Glomerular visceral epithelial cell (primary cell): ENCODE measurements at regions not wholly inside any gene's neighbourhood (a gene's known extent, or its start where the extent isn't known, plus 50 kb on each side); places are given as distances from the start of the nearest gene placed in this dataset.

Source experiments
- DNase-seq: peaks from one replicate; pipeline ENCODE4 v3.0.0-alpha.2; 2016; ENCODE audit errors: extremely low spot score

DNA sequence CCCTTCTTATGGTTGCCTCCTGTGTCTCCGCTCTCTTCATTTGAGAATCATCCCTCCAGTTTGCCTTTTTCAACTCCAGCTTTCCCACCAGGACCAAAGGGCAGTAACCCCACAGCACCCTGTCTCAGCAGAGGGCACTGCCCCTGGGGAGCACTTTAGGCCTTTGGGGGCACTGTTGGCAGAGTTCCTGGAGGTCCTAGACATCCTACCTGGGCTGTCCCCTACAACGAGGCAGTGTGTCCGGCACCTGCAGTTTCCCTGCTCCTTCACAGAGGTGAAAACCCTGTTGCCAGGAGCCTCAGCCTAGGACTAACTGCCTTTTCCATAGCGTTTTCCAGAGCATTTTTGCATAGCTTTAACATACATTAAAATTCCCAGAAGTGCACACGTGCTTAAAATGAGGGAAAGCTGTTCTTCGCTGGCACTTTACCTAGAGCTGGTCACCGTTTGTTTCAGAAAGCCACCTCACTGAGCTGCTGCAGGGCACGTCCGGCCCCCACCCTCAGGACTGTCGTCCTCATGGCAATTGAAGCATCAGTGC lies 234.9 kb downstream of the TEX29 start:
- no peak for DNase-seq

DNA sequence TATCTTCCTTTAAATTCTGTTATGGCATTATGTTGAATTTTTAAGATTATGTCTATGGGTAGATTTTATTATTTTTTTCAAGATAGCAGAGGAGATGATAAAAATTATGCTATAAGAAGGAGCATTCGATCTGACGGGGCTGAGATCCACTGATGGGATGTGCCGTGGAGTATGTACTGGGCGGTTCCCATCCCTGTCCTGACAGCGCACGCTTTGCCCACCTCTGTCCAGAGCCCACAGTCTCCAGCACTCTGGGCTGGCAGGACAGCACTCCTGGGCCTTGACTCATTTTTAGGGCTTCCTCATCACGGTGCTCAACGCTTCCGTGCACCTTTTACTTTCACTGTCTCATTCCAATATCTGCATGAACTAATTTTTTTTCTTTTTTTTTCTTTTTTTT lies 235.5 kb downstream of the TEX29 start:
- no peak for DNase-seq

GRCh38 chr13:111556496-111556895 lies 236.1 kb downstream of the TEX29 start:
- no peak for DNase-seq

GRCh38 chr13:111557921-111558699 lies 237.7 kb downstream of the TEX29 start:
- DNase-seq, result no peak

DNA sequence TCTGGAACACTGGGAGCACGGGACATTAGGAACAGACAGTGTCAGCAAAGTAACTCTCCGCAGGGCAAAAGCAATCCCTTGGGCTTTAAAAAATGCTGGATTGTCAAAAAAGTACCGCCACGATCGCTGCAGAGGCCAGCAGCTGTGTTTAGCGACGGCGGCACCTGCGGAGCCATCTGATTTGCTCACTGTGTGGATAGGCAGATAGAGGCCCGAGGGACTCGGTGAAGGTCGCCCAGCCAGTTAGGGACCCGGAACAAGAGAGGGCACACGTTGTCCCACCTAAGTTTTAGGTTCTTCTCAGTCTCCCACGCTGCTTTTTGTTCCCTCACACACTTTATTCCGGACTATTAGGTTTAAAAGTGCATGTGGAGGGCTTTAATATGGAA lies 238.3 kb downstream of the TEX29 start:
- DNase-seq, result no peak

DNA sequence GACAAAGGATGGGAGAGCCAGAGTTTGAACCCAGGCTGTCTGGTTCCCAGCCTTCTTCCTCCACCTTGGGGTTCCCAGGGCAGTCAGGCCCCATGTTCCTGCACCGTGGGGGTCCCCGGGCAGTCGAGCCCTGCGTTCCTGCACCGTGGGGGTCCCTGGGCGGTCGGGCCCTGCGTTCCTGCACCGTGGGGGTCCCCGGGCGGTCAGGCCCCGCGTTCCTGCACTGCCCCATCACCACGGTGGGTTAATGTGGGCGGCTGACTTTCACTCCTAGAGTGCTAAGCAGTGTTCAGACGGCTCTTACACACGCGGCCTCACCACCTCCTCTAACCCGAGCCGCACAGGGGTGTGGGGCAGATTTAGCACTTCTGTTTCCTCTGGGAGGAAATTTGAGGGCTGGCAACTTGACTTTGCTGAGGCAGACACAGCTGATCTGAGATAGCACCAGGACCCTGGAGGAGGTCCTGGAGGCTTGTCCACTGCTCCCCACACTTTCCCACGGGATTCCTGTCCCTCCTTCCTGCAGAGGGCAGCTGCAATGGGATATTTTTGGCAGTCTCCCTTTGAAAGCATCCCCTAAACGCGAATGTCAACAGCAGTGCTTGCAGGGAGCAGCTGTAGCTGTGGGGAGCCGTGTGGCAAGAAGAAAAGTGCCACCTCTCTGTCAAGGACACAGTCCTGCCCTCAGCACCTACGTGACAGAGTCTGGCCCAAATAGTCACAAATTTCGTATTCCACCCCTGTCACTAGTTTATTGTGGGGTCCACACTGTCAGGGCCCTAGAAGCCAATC lies 239.4 kb downstream of the TEX29 start:
- DNase-seq, result no peak

GRCh38 chr13:111561091-111561781 lies 240.8 kb downstream of the TEX29 start:
- no peak for DNase-seq

GRCh38 chr13:111562716-111563115 lies 242.3 kb downstream of the TEX29 start:
- DNase-seq, result no peak

GRCh38 chr13:111564606-111565005 lies 244.2 kb downstream of the TEX29 start:
- no peak for DNase-seq

DNA sequence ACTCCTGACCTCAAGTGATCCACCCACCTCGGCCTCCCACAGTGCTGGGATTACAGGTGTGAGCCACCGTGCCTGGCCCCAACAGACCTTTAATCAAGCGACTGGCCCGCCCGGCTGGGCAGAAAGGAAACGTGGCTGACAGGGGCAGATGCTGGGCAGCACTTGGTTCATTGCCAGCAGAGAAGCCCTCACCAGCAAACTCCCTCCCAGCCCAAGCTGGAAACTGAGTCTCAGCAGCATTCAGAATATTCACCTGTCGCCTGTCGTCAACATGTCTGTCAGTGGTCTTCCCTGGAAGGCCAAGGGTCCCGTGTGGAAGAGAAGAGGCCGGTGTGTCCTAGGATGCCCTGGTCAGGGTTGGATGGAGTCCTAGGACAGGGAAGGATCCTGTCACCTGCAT lies 245.0 kb downstream of the TEX29 start:
- no peak for DNase-seq

DNA sequence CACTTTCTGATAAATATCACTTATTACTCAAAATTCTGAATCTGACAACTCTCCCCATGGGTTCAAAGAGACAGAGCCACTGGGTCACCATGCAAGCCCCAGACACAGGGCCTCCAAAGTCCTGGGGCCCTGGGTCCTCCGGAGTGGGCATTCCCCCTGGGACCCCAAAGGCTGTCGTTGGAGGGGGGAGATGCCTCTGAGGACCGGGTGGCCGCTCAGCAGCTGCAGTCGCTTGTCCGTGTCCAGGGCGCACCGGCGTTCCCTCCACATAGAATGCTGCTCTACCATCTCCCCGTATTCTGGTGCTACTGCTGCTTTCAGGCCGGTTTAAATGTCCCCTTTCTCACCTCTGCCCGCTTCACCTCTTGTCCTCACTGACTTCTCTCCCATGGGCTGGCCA lies 246.1 kb downstream of the TEX29 start:
- no peak for DNase-seq

DNA sequence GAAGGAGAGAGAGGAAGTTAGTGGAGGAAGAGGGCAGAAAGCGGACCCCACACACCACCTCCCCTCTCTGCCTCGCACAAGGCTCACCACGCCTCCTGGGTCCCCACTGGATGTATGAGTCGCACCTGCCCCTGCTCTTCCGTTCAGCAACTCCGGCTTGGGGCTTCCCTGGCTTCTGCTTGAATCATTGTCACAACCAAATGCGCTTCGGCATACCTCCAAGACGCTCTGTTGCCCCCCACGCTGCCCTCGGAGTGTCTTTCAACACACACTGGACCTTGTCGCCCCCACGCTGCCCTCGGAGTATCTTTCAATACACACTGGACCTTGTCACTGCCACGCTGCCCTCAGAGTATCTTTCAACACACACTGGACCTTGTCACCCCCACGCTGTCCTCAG lies 247.2 kb downstream of the TEX29 start:
- no peak for DNase-seq

DNA sequence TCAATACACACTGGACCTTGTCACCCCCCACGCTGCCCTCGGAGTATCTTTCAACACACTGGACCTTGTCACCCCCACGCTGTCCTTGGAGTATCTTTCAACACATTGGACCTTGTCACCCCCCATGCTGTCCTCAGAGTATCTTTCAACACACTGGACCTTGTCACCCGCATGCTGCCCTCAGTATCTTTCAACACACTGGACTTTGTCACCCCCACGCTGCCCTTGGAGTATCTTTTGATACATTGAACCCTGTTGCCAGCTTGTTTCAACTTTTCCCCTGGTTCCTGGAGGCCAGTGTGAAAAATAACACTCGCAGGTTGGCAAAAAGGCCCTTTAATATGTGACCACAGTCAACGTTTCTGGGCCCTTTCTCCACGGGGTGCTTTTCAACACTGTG lies 247.8 kb downstream of the TEX29 start:
- no peak for DNase-seq

GRCh38 chr13:111570911-111571310 lies 250.5 kb downstream of the TEX29 start:
- no peak for DNase-seq

- no peak for DNase-seq
These were observed 252.7 kb downstream of the TEX29 start for GRCh38 chr13:111572956-111573761.

GRCh38 chr13:111573801-111574200 lies 253.4 kb downstream of the TEX29 start:
- no peak for DNase-seq

- no peak for DNase-seq
These were observed 254.8 kb downstream of the TEX29 start for GRCh38 chr13:111575276-111575675.

DNA sequence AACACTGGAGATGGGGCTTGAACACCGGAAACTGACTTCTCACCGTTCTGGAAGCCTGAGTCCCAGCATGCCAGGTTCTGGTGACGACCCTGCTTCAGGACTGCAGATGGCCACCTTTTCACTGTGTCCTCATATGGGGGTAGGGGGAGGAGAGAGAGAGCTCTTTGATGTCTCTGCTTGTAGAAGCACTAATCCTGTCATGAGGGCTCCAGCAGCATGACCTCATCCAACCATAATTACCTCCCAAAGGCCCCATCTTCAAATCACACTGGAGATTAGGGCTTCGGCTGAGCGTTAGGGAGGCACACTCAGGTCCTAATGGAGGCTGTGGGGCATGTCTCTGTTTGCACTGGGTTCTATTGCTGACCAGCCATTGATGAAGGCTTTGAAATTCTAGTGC lies 255.3 kb downstream of the TEX29 start:
- no peak for DNase-seq

DNA sequence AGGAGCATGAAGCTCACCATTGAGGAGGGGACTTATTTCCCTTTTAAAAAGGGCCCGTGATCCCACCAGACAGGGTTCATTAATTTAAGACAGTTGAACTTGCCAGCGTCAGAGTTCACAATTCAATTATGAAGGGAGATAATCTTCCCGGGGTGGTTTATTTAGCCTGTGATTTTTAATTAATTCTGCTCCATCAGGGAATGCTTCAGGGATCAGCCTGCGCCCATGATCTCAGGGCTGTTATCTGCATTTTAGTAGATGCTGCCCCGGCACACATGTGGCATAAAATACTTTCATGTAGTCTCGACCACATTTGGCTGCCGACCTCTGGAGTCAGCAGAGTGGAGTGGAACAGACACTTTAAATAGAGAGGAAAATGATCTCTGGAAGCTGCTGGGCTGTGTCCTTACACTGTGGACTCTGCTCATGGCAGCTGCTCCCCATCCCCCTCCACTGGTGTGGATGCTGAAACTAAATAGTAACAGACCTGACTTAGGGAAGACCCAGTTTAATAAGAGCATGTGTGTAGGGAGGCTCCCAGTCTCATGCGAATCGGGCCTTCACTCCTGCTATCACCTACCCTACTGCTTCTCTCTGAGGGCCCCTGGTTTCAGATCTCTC lies 256.9 kb downstream of the TEX29 start:
- DNase-seq, result no peak

DNA sequence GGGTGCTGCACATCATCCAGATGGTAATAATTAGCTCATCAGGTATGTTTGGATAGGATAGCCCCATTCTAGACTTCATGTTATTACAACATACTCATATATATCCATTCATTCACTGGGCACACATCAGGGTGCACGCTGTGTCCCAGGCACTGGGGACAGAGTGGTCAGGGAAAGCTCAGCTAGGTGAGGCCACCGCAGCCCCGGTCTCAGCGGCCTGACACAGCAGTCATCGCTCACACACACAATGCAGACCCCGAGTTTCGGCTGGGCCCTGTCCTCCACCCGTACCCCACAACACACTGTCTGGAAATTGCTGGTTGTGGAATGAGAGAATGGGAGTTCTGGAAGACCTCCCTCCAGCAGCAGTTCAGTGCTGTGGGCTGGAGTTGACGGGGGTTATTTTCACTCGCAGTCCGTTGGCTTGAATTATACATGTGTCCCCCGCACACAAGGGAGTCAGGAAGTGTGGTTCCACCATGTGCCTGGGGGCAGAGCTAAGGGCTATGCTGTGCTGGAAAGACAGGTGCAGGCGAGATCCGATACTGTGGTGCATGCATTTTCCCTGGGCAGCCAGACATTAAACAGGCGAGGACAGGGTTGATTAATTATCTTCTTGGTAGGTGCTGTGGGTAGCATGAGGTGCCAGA lies 257.6 kb downstream of the TEX29 start:
- DNase-seq, result no peak
